IPS DF 19.7 (cell line): ENCODE measurements at regions not wholly inside any gene's neighbourhood (a gene's known extent, or its start where the extent isn't known, plus 50 kb on each side); places are given as distances from the start of the nearest gene placed in this dataset.

Experiments used
- DNase-seq: peaks from one replicate; pipeline ENCODE4 v3.0.0-alpha.2; 2013; ENCODE audit warnings: low read depth, low spot score

- no peak for DNase-seq
These were observed 57.7 kb upstream of the LARS2 start for GRCh38 chr3:45330510-45331295.

- DNase-seq = no peak
These were observed 55.9 kb upstream of the LARS2 start for GRCh38 chr3:45332493-45332892.

GRCh38 chr3:45332901-45333407 is 55.4 kb upstream of the LARS2 start:
- DNase-seq = no peak

- no peak for DNase-seq
These were observed 54.8 kb upstream of the LARS2 start for GRCh38 chr3:45333549-45333948.

- DNase-seq = no peak
These were observed 50.4 kb upstream of the LARS2 start for GRCh38 chr3:45337839-45338470.
